Loucy (cell line): ENCODE measurements at regions not wholly inside any gene's neighbourhood (a gene's known extent, or its start where the extent isn't known, plus 50 kb on each side); places are given as distances from the start of the nearest gene placed in this dataset.

Experiments used
- CTCF ChIP-seq: fragments of 200-600 bp; sonication (generic); conservative IDR thresholded peaks from 2 replicates; pipeline ENCODE4 v1.5.1; 2014; ENCODE audit warnings: mild to moderate bottlenecking, antibody characterized with exemption, low read length
- EZH2phosphoT487 ChIP-seq: fragments of 200-600 bp; IDR thresholded peaks from 2 replicates; pipeline ENCODE4 v1.6.1; 2018; ENCODE audit warnings: antibody characterized with exemption, mild to moderate bottlenecking, moderate library complexity, borderline replicate concordance

- TF ChIP-seq CTCF (no peak), EZH2phosphoT487 (no peak)
Observed at GRCh38 chr1:213647864-213648650, 339.7 kb upstream of the PROX1 start.
